ENCODE measurements at regions not wholly inside any gene's neighbourhood (a gene's known extent, or its start where the extent isn't known, plus 50 kb on each side); places are given as distances from the start of the nearest gene placed in this dataset.

DNA sequence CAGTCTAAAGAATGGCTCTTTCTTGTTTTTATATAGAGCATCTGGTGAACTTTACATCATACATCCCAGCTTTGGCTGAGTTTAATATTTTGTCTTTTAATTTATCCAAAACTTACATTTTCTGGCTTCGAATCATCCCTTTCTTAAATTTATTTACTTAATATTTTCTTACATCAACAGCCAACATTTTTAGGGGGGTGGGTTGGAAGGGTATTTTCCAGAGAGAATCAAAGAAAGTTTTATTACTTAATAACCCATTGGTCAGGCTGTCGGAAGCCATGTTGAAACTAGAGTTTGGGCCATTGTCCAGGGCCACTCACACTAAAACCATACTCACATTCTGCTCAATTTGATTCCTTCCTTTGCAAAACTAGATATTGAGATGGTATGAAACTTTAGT, 220.2 kb downstream of the AEBP2 start (continued):
- TF ChIP-seq ZNF532 (CRISPR knock-in tag; IDR thresholded peaks at IDR 0.05; ENCODE audit: borderline replicate concordance) (no peak), FOXK1 (CRISPR knock-in tag; IDR thresholded peaks at IDR 0.05) (no peak), ZNF281 (CRISPR knock-in tag; IDR thresholded peaks at IDR 0.05) (no peak), KAT7 (CRISPR knock-in tag; IDR thresholded peaks at IDR 0.05; ENCODE audit: borderline replicate concordance) (no peak), STAT6 (CRISPR knock-in tag; conservative IDR thresholded peaks at IDR 0.05; ENCODE audit: low read depth) (no peak), SP1 (CRISPR knock-in tag; conservative IDR thresholded peaks at IDR 0.05) (no peak), HMGA2 (CRISPR knock-in tag; IDR thresholded peaks at IDR 0.05) (no peak), NFATC4 (CRISPR knock-in tag; IDR thresholded peaks at IDR 0.05) (no peak), ZNF423 (CRISPR knock-in tag; IDR thresholded peaks at IDR 0.05) (no peak), PRRX2 (CRISPR knock-in tag; IDR thresholded peaks at IDR 0.05) (no peak), ESRRA (CRISPR knock-in tag; IDR thresholded peaks at IDR 0.05; ENCODE audit: borderline replicate concordance) (no peak)
- TF ChIP-seq, protein P1, sequence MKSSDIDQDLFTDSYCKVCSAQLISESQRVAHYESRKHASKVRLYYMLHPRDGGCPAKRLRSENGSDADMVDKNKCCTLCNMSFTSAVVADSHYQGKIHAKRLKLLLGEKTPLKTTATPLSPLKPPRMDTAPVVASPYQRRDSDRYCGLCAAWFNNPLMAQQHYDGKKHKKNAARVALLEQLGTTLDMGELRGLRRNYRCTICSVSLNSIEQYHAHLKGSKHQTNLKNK (CRISPR knock-in tag; IDR thresholded peaks at IDR 0.05) = no peak

DNA sequence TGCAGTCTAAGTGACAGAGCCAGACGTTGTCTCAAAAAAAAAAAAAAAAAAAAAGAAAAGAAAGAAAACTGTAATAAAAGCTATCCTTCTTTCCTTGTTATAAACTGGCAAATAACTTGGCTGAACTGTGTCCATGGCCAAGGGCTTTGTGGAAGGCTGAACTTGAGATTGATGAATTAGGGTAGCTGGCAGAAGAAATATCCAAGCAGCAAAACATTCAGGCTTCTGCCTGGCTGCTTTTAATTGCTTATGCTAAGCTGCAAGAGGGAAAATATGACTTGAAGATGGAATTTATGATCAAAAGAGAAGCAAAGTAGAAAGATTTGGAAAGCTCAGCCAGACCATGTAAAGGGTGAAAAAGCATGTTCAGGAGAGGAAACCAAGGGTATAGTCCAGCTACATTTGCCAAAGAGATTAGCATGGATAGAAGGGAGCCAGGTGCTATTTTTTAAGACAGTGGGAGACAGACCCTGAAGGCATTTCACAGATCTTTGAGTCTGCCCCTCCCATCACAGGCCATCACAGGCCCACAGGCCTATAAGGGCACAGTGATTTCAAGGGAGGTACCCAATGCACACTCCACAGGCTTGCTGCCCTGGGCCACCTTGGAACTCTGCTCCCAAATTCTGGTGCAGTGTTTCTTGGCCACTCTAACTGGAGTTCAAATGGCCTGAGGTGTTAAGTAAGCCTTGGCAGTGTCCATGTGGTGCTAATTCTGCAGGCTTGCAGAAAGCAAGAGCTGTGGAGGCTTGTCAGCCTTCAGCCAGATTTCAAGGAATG, 226.0 kb downstream of the AEBP2 start:
- Mint-ChIP-seq H3K9me3 (peaks cover 4% of the 10 kb centered on the region; the same call in 1 of the 2 replicates), H3K4me1 (peaks cover 5% of the 10 kb centered on the region), H3K27ac (no peak overlapping the region), H3K27me3 (ENCODE audit: low read depth) (no peaks in the 10 kb centered on the region), H3K36me3 (no peaks in the 10 kb centered on the region), H3K4me3 (no peak overlapping the region)
- ChIA-PET CTCF (no interaction called here), POLR2A (no interaction called here)
- no peak for DNase-seq (ENCODE audit: low spot score)
- ATAC-seq = peak; percentile 49; the same call in 1 of the 2 replicates
- TF ChIP-seq PRRX2 (CRISPR knock-in tag; IDR thresholded peaks at IDR 0.05) (no peak), ERG (CRISPR knock-in tag; IDR thresholded peaks at IDR 0.05) (no peak), ZNF263 (CRISPR knock-in tag; IDR thresholded peaks at IDR 0.05; ENCODE audit: low read depth) (no peak), EMX1 (CRISPR knock-in tag; IDR thresholded peaks at IDR 0.05) (no peak), AFF4 (CRISPR knock-in tag; IDR thresholded peaks at IDR 0.05; ENCODE audit: borderline replicate concordance) (no peak), TP53 (CRISPR knock-in tag; IDR thresholded peaks at IDR 0.05) (no peak), TEAD1 (CRISPR knock-in tag; IDR thresholded peaks at IDR 0.05) (no peak), GRHL2 (CRISPR knock-in tag; IDR thresholded peaks at IDR 0.05; ENCODE audit: insufficient replicate concordance, severe bottlenecking) (no peak), CBFB (CRISPR knock-in tag; IDR thresholded peaks at IDR 0.05; ENCODE audit: low read depth) (no peak)
- TF ChIP-seq, protein P2, sequence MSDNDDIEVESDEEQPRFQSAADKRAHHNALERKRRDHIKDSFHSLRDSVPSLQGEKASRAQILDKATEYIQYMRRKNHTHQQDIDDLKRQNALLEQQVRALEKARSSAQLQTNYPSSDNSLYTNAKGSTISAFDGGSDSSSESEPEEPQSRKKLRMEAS (CRISPR knock-in tag; IDR thresholded peaks at IDR 0.05) = no peak
